Panc1 (cell line): ENCODE measurements at regions not wholly inside any gene's neighbourhood (a gene's known extent, or its start where the extent isn't known, plus 50 kb on each side); places are given as distances from the start of the nearest gene placed in this dataset.

Experiments used
- TCF7L2 ChIP-seq: IDR thresholded peaks from 2 replicates; pipeline ENCODE4 v1.6.1; 2011; ENCODE audit warnings: mild to moderate bottlenecking, low read depth, low read length, inconsistent platforms
- TF ChIP-seq, protein P1 (sequence below): fragments of 450-650 bp; IDR thresholded peaks from 2 replicates; pipeline ENCODE4 v1.5.1; 2017; ENCODE audit warnings: mild to moderate bottlenecking
- TF ChIP-seq, protein P2 (sequence below), 2 experiments: IDR thresholded peaks; 2 replicates each; pipeline ENCODE4 v1.6.1; 2011 to 2012; ENCODE audit warnings: low read depth in 2 of 2, control low read depth in 1 of 2, low read length in 1 of 2, mild to moderate bottlenecking in 1 of 2, moderate library complexity in 1 of 2; ENCODE audit not compliant: insufficient read depth in 1 of 2

DNA sequence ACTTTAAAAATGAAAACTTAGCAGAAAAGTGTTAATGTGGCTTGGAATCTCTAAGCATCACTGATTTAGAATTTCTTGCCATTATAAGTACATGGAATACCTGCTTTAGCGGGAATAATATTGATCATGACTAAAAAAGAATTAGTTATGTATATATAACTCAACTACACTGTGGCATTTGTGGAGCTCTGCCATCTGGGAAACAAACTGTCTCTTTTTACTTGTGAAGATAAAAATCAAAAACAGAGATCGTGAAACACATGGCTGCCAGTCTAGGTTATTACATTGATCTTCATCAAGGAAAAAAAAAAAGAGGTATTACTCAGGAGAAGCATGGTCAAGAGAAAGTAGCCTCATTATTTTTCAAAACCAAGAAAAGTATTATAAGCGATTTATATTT lies 287.4 kb downstream of the HTR1A start:
- TF ChIP-seq, protein P1, sequence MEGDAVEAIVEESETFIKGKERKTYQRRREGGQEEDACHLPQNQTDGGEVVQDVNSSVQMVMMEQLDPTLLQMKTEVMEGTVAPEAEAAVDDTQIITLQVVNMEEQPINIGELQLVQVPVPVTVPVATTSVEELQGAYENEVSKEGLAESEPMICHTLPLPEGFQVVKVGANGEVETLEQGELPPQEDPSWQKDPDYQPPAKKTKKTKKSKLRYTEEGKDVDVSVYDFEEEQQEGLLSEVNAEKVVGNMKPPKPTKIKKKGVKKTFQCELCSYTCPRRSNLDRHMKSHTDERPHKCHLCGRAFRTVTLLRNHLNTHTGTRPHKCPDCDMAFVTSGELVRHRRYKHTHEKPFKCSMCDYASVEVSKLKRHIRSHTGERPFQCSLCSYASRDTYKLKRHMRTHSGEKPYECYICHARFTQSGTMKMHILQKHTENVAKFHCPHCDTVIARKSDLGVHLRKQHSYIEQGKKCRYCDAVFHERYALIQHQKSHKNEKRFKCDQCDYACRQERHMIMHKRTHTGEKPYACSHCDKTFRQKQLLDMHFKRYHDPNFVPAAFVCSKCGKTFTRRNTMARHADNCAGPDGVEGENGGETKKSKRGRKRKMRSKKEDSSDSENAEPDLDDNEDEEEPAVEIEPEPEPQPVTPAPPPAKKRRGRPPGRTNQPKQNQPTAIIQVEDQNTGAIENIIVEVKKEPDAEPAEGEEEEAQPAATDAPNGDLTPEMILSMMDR = no peak
- TF ChIP-seq TCF7L2 = no peak
- TF ChIP-seq, protein P2, sequence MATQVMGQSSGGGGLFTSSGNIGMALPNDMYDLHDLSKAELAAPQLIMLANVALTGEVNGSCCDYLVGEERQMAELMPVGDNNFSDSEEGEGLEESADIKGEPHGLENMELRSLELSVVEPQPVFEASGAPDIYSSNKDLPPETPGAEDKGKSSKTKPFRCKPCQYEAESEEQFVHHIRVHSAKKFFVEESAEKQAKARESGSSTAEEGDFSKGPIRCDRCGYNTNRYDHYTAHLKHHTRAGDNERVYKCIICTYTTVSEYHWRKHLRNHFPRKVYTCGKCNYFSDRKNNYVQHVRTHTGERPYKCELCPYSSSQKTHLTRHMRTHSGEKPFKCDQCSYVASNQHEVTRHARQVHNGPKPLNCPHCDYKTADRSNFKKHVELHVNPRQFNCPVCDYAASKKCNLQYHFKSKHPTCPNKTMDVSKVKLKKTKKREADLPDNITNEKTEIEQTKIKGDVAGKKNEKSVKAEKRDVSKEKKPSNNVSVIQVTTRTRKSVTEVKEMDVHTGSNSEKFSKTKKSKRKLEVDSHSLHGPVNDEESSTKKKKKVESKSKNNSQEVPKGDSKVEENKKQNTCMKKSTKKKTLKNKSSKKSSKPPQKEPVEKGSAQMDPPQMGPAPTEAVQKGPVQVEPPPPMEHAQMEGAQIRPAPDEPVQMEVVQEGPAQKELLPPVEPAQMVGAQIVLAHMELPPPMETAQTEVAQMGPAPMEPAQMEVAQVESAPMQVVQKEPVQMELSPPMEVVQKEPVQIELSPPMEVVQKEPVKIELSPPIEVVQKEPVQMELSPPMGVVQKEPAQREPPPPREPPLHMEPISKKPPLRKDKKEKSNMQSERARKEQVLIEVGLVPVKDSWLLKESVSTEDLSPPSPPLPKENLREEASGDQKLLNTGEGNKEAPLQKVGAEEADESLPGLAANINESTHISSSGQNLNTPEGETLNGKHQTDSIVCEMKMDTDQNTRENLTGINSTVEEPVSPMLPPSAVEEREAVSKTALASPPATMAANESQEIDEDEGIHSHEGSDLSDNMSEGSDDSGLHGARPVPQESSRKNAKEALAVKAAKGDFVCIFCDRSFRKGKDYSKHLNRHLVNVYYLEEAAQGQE (IDR thresholded peaks at IDR 0.05; ENCODE audit: insufficient read depth in 1 of 2, low read depth in 2 of 2, low read length in 1 of 2) = no peak
